Ishikawa (cell line): ENCODE measurements at regions not wholly inside any gene's neighbourhood (a gene's known extent, or its start where the extent isn't known, plus 50 kb on each side); places are given as distances from the start of the nearest gene placed in this dataset.

Source experiments
- CEBPB ChIP-seq: IDR thresholded peaks from 2 replicates; pipeline ENCODE4 v1.6.1; 2012
- CREB1 ChIP-seq: IDR thresholded peaks from 2 replicates; pipeline ENCODE4 v1.6.1; 2012; ENCODE audit warnings: low read depth
- EGR1 ChIP-seq: IDR thresholded peaks from 2 replicates; pipeline ENCODE4 v1.6.1; 2012
- EP300 ChIP-seq: IDR thresholded peaks from 2 replicates; pipeline ENCODE4 v1.6.1; 2012; ENCODE audit warnings: borderline replicate concordance
- FOXM1 ChIP-seq: IDR thresholded peaks from 2 replicates; pipeline ENCODE4 v1.6.1; 2012; ENCODE audit warnings: low read depth, borderline replicate concordance
- NFIC ChIP-seq: IDR thresholded peaks from 2 replicates; pipeline ENCODE4 v1.6.1; 2012
- RAD21 ChIP-seq: IDR thresholded peaks from 2 replicates; pipeline ENCODE4 v1.6.1; 2012; ENCODE audit warnings: low read depth
- TAF1 ChIP-seq: IDR thresholded peaks from 2 replicates; pipeline ENCODE4 v1.6.1; 2012; ENCODE audit warnings: low read depth, mild to moderate bottlenecking
- TCF12 ChIP-seq: IDR thresholded peaks from 2 replicates; pipeline ENCODE4 v1.6.1; 2012; ENCODE audit warnings: low read depth
- TEAD4 ChIP-seq: IDR thresholded peaks from 2 replicates; pipeline ENCODE4 v1.6.1; 2012
- YY1 ChIP-seq: IDR thresholded peaks from 2 replicates; pipeline ENCODE4 v1.6.1; 2012; ENCODE audit warnings: low read depth
- ZBTB7A ChIP-seq: IDR thresholded peaks from 2 replicates; pipeline ENCODE4 v1.6.1; 2012; ENCODE audit warnings: low read depth
- TF ChIP-seq, protein P1 (sequence below): IDR thresholded peaks from 2 replicates; pipeline ENCODE4 v1.6.1; 2012; ENCODE audit warnings: low read depth, mild to moderate bottlenecking
- TF ChIP-seq, protein P2 (sequence below): IDR thresholded peaks from 2 replicates; pipeline ENCODE4 v1.6.1; 2012
- TF ChIP-seq, protein P3 (sequence below): IDR thresholded peaks from 2 replicates; pipeline ENCODE4 v1.6.1; 2012

DNA sequence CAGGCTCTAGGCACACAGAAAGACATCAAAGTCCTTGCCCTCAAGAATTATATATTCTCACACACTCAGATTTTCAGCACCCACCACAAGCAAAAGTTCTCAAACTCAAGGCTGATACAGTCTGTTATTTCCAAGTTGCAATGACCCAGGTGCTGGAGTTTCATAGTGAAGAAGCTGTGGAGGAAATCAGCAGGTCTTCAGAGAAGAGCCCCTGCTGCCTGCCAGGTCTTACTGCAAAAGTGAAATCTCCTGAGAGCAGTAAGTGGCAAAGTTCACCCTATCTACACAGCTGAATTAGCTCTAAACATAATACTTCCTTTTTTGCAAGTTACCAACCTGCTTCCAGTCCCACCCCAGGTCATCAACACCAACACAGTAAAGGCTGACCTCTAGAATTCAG lies 64.6 kb downstream of the RPL27A start:
- TF ChIP-seq NFIC: no peak
- TF ChIP-seq EP300: no peak
- no peak for TF ChIP-seq FOXM1
- TF ChIP-seq, protein P1, sequence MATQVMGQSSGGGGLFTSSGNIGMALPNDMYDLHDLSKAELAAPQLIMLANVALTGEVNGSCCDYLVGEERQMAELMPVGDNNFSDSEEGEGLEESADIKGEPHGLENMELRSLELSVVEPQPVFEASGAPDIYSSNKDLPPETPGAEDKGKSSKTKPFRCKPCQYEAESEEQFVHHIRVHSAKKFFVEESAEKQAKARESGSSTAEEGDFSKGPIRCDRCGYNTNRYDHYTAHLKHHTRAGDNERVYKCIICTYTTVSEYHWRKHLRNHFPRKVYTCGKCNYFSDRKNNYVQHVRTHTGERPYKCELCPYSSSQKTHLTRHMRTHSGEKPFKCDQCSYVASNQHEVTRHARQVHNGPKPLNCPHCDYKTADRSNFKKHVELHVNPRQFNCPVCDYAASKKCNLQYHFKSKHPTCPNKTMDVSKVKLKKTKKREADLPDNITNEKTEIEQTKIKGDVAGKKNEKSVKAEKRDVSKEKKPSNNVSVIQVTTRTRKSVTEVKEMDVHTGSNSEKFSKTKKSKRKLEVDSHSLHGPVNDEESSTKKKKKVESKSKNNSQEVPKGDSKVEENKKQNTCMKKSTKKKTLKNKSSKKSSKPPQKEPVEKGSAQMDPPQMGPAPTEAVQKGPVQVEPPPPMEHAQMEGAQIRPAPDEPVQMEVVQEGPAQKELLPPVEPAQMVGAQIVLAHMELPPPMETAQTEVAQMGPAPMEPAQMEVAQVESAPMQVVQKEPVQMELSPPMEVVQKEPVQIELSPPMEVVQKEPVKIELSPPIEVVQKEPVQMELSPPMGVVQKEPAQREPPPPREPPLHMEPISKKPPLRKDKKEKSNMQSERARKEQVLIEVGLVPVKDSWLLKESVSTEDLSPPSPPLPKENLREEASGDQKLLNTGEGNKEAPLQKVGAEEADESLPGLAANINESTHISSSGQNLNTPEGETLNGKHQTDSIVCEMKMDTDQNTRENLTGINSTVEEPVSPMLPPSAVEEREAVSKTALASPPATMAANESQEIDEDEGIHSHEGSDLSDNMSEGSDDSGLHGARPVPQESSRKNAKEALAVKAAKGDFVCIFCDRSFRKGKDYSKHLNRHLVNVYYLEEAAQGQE: no peak
- no peak for TF ChIP-seq EGR1
- TF ChIP-seq YY1: no peak
- TF ChIP-seq TAF1: no peak
- TF ChIP-seq, protein P2, sequence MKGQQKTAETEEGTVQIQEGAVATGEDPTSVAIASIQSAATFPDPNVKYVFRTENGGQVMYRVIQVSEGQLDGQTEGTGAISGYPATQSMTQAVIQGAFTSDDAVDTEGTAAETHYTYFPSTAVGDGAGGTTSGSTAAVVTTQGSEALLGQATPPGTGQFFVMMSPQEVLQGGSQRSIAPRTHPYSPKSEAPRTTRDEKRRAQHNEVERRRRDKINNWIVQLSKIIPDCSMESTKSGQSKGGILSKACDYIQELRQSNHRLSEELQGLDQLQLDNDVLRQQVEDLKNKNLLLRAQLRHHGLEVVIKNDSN: no peak
- TF ChIP-seq CREB1: no peak
- TF ChIP-seq TCF12: no peak
- no peak for TF ChIP-seq TEAD4
- TF ChIP-seq, protein P3, sequence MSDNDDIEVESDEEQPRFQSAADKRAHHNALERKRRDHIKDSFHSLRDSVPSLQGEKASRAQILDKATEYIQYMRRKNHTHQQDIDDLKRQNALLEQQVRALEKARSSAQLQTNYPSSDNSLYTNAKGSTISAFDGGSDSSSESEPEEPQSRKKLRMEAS: no peak

DNA sequence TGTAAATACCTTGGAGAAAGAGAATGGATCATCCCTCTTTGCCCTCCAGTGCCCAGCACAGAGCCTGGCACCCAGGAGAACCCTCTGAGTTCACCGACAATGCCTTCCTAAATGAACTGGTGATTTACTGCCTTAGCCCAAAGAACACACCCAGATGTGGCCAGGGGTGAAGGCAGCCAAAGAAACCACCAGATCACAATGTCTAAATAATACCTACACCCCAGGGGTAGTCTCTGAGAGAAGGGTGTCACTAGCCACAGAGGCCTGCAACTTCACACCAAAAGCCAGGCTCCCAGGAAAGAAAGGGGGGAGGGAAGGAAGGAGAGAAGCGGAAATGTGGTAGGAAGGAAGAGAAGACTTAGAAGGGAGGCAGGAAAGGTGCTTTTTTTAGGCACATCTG lies 65.7 kb downstream of the RPL27A start:
- no peak for TF ChIP-seq TAF1
- no peak for TF ChIP-seq FOXM1
- no peak for TF ChIP-seq TCF12
- no peak for TF ChIP-seq RAD21
- no peak for TF ChIP-seq EGR1
- TF ChIP-seq EP300: no peak
- TF ChIP-seq NFIC: no peak
- no peak for TF ChIP-seq YY1
- no peak for TF ChIP-seq ZBTB7A
- no peak for TF ChIP-seq CEBPB
- no peak for TF ChIP-seq CREB1
- TF ChIP-seq, protein P2: no peak
- TF ChIP-seq TEAD4: no peak
- TF ChIP-seq, protein P1: no peak

DNA sequence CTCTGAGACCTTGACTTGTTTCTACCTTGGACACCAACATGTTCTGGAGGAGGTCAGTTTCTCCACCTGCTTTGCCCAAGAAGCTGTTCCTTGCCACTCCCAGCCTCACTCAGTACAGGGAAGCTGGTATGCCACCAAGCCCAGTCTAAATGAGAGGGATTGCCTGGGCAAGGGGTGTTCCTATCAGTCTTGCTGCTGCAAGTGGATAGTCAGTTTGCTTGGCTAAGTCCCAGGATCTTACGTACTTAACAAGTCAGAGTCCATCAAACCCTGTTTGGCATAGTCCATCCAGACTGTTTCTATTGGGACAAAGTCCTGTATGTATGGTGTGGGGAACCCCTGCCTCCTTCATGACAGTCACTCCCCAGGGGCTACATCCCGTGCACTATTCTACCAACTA lies 66.6 kb downstream of the RPL27A start:
- TF ChIP-seq TCF12: no peak
- TF ChIP-seq NFIC: no peak
- TF ChIP-seq, protein P1: no peak
- no peak for TF ChIP-seq YY1
- TF ChIP-seq, protein P3: no peak
- TF ChIP-seq, protein P2: no peak
- TF ChIP-seq EGR1: no peak
- TF ChIP-seq FOXM1: no peak
- no peak for TF ChIP-seq ZBTB7A
- no peak for TF ChIP-seq TAF1

DNA sequence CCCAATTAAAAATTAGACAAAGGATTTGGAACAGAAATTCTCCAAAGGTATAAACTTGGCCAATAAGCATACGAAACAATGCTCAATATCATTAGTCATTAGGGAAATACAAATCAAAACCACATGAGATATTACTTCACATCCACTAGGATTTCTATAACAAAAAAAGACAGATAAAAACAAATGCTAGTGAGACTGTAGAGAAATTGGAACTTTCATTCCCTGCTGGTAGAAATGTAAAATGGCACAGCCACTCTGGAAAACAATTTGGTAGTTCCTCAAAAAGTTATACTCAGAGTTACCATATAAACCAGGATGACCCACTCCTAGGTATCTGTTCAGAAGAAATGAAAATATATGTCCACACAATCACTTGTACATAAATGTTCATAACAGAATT lies 71.6 kb downstream of the RPL27A start:
- no peak for TF ChIP-seq CEBPB
- TF ChIP-seq, protein P3: no peak
- no peak for TF ChIP-seq ZBTB7A
- TF ChIP-seq RAD21: no peak
- TF ChIP-seq, protein P2: no peak
- TF ChIP-seq TCF12: no peak
- no peak for TF ChIP-seq TAF1
- no peak for TF ChIP-seq YY1
- no peak for TF ChIP-seq CREB1
- TF ChIP-seq, protein P1: no peak
- TF ChIP-seq NFIC: no peak
- no peak for TF ChIP-seq TEAD4
- TF ChIP-seq EGR1: no peak
- TF ChIP-seq EP300: no peak
- TF ChIP-seq FOXM1: no peak
